ENCODE measurements at regions not wholly inside any gene's neighbourhood (a gene's known extent, or its start where the extent isn't known, plus 50 kb on each side); places are given as distances from the start of the nearest gene placed in this dataset.

DNA sequence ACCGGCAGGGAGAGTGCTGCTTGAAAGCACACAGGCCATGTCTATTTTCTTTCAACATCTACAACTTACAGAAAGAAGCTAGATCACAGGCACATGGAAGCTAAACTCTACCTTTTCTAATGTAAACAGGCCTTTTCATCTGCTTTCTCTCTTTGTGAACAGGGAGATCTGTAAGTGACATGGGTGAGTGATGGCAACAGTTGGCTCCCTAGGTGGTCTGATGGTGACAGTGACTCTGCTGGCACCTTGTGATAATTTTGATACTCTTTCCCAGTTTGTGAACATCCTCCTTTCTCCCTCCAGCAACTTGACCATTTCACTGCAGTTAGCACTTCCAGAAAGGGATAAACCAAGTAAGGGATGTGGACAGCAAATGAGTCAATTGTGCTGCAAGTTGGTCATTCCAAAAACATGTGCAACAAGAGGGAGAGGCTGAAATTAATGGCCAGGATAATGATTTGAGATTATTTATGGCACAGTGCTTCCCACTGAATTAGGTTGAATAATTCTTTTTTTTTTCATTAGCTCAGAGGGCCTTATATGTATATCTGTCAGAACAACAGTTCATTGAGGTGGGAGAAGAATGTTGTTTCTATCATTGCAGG lies 89.5 kb downstream of the XCL2 start:
- DNase-seq = no peak

- no peak for DNase-seq
These were observed 90.7 kb downstream of the XCL2 start for GRCh38 chr1:168453056-168453455.

- no peak for DNase-seq
These were observed 91.5 kb downstream of the XCL2 start for GRCh38 chr1:168452329-168452728.

- DNase-seq = no peak
These were observed 95.9 kb downstream of the XCL2 start for GRCh38 chr1:168447871-168448270.

GRCh38 chr1:168446081-168446480 lies 97.7 kb downstream of the XCL2 start:
- DNase-seq = no peak

GRCh38 chr1:168443899-168444298 lies 99.9 kb downstream of the XCL2 start:
- DNase-seq = no peak

DNA sequence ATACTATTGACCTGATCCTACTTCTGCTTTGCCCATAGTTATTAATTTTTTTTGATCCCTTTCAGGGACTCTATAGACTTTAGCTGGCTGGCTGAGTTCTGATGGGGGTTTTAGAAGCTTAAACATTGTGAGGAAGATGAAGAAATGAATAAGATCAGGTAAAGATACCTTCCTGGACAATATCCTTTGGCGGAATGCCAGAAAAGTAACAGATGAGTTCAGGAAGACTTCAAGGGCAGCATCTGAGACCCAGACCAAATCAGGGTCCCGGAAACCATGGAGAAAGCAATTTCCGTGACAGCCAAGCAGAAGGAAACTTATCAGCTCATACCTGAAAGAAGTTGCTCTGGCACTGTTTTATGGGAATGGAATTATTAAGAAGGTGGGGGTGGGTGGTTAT lies 100.4 kb downstream of the XCL2 start:
- no peak for DNase-seq

DNA sequence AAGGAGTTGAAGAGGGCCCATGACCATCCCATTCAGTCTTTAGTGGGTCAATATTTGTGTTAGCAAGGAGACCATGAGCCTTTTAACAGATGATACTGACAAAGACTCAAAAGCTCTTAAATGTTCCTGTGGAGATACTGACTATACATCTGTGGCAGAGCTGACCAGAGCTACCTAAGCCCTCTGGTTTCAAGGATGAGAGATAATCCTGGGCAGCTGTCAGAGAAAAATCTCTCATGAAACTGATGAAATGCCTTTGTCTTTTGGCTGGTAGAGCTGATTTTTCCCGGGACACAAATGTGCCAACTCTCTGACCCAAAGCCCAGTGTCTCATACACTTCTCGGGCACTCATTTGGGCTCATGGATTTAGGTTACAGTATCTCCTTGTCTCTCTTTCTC lies 100.9 kb downstream of the XCL2 start:
- no peak for DNase-seq

GRCh38 chr1:168441745-168442144 lies 102.1 kb downstream of the XCL2 start:
- DNase-seq = no peak

GRCh38 chr1:168439456-168440375 lies 104.1 kb downstream of the XCL2 start:
- peak in 1 of 2 experiments; percentile 35 for DNase-seq

DNA sequence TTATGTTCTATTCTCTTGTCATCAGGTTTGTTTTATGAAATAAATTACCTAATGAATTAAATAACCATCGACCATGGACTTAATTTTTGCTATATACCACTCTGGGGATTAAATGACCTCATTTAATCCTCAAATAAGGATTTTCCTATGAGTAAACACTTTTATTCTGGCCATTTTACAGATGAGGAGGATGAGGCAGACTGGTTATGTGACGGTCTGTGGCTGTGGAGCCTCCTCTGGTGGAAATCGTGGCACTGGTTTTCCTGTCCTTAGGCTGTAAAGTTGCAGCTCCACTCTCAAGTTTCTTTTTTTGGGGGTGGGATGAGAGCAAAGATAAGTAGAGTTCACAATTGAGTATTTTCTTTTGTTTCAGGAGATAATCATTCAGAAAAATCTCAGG lies 105.2 kb downstream of the XCL2 start:
- DNase-seq = no peak

- no peak for DNase-seq
These were observed 106.0 kb downstream of the XCL2 start for GRCh38 chr1:168437821-168438220.

DNA sequence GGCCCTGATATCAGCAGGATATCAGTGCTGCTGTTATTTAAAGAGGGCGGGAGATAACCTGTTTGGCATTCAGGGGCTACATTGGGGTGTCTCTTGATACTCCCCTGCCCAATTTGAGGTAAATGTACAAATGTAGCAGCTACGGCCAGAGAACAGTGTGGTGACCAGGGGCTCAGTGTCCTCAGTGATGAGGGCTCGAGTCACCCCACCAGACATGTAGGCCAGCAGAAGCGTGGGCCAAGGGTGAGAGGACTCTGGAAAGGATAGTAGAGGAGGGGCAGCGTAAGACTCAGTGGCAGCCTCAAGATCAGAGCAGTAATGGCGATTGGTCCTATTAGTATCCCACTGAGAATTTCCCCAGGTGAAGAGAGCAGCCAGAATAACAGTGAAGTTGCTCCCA lies 108.4 kb downstream of the XCL2 start:
- no peak for DNase-seq

DNA sequence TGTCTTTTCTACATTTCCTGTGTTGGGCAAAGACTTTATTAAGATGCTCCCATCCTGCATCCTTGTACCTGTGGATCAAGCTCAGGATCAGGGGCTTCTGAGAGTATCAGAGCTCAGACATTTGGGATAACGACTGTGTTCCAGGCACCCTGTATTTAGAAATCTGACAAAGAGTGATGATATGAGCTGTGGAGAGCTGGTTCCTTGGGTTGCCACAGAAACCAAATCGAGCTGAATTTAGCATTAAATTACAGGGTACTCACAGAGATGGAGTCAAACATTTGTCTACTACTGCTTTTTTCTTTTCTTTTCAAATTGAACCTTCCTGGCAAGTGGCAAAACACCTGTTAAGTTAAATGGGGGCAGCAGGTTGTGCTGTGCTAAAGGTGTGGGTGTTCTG lies 110.6 kb downstream of the XCL2 start:
- no peak for DNase-seq

DNA sequence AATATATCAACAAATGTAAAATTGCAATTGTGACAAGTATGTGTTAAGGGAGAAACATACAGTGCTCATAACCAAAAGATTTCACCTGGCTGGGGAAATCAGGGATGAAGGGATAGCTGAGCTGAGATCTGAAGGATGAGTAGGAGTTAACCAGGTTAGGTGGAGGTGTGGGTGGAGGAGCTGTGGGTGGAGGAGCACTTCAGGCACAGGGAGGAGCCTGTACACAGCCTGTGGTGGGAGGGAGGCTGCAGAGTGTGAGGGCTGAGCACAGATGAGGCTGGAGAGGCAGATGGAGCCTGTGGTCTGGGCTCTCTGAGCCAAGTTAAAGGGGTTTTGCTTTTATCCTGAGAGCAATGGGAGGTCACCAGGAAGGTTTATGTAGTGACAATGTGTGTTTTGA lies 111.9 kb downstream of the XCL2 start:
- DNase-seq = no peak

- no peak for DNase-seq
These were observed 113.5 kb downstream of the XCL2 start for GRCh38 chr1:168430321-168430720.

DNA sequence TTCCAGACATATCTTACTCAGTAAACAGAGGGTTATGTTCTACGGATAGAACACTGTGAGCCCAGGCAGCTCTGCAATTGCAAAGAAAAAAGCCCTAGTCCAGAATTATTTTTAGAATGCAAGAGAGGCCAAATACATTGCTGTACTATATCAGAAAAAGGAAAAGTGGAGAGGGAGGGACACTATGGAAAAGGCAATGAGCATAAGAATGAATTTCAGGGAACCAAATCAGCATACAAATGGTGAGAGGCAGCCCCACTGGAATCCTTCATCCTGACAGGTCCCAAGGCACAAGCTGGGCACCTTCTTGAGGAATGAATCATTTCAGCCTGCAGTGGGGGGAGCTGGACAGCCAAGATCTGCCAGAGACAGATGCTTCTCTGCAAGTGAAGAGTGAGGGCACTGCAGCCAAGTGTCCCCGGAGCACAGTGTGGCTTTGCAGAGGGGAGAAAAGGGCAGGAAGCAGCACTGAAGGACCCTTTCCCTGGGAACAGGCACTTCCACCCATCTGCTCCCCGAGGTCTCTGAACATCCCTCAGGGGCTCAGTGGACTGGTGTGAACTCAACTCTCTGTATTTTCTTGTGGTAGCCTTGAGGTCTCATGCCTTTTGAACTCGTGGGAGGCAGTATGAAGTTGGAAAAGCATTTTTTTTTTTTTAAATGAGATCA lies 115.6 kb downstream of the XCL2 start:
- no peak for DNase-seq

DNA sequence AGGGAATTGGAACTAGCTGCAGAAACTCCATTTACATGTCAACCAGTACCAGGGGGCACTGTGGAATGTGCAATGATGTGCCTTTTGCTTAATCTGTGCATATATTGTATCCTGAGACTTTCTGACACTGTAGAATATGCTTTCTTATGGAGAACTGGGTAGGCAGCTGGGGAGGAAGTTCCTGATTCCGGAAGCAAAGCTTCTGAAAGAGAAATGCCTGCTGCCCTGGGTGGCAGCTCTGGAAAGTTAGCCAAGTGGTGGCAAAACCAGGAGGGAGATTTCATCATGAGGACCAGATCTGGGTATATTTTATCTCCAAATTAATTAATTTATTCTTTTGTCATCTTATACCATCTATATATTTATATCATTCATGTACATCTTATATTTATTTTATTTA lies 116.7 kb downstream of the XCL2 start:
- DNase-seq = no peak

DNA sequence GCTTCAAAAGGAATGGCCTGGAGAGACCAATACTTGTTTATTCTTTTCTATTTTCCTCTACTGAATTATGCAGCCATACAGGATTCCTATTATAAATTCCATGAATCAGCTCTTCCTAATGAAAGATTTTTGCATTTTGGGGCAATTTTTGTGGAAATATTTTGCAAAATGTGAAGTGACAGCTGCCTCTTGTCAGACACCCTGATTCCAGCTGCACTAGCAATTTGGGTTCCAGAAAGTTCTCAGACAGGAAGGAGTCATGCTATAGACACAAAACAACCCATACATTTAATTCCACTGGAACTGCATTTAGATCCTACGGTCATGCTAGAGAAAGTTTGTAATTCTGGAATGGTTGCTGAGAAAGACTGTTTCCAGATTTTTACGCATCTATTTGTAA lies 119.5 kb downstream of the XCL2 start:
- no peak for DNase-seq

GRCh38 chr1:168422203-168422847 lies 121.5 kb downstream of the XCL2 start:
- DNase-seq = no peak

DNA sequence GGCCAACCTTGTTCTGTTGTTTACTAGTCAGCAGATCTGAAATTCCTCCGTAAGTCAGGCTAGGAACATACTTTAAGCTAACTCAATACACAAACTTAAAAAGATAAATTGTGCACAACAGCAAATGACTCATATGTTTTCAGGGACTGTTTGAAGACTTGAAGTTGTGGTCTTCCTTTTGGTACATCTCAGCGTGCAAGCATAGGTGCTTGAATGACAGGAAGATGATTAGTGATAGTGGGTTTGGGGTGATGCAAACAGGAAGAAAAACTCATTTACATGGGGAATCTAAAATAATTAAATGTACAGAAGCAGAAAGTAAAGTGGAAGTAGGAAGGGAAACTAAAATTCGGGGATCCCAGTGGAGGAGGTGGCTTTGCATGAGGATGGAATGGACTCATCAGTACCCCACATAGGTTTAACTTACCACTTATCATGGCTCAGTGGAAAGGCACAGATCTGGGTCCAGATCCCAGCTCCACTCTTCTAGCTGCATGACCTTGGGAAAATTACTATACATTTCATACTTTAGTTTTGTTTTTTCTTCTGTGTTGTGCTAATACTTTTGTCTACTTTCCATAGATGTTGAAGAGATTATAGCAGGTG lies 122.3 kb downstream of the XCL2 start:
- DNase-seq = no peak

GRCh38 chr1:168420177-168420576 lies 123.6 kb downstream of the XCL2 start:
- no peak for DNase-seq

- DNase-seq = no peak
These were observed 124.1 kb downstream of the XCL2 start for GRCh38 chr1:168419736-168420135.

Measured in NCI-H1930 (cell line).